ENCODE measurements at regions not wholly inside any gene's neighbourhood (a gene's known extent, or its start where the extent isn't known, plus 50 kb on each side); places are given as distances from the start of the nearest gene placed in this dataset.

DNA sequence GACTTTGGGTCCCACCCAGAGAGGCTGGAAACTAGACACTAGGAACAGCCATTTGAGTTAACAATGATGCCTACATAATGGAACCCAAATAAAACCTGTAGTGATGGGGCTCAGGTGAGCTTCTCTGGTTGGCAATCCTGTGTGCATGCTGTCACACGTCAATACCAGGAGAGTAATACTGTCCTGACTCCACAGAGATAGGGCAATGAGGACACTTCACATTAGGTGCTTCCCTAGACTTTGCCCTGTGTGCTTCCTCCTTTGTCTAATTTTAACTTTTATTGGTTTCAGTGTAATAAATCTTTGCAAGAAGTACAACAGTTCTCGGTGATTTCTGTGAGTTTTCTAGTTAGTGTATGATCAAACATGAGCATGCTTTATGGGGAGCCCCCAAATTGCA is 281.8 kb upstream of the ARRDC4 start:
- H3K27ac ChIP-seq, result no peak overlapping the region
- no peaks in the 10 kb centered on the region for H3K4me1 ChIP-seq
- WGBS, 2 donors, result 77 to 84% methylated on average over 2 of the region's 2 CpGs
- no peaks in the 10 kb centered on the region for H3K9me3 ChIP-seq
- no peaks in the 10 kb centered on the region for H3K36me3 ChIP-seq
- no peak overlapping the region for H3K4me3 ChIP-seq
- TF ChIP-seq, protein P1, sequence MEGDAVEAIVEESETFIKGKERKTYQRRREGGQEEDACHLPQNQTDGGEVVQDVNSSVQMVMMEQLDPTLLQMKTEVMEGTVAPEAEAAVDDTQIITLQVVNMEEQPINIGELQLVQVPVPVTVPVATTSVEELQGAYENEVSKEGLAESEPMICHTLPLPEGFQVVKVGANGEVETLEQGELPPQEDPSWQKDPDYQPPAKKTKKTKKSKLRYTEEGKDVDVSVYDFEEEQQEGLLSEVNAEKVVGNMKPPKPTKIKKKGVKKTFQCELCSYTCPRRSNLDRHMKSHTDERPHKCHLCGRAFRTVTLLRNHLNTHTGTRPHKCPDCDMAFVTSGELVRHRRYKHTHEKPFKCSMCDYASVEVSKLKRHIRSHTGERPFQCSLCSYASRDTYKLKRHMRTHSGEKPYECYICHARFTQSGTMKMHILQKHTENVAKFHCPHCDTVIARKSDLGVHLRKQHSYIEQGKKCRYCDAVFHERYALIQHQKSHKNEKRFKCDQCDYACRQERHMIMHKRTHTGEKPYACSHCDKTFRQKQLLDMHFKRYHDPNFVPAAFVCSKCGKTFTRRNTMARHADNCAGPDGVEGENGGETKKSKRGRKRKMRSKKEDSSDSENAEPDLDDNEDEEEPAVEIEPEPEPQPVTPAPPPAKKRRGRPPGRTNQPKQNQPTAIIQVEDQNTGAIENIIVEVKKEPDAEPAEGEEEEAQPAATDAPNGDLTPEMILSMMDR (IDR thresholded peaks at IDR 0.05), result no peak
- TF ChIP-seq POLR2A (IDR thresholded peaks at IDR 0.05), result no peak
- no peak for TF ChIP-seq EP300 (IDR thresholded peaks at IDR 0.05)
- H3K27me3 ChIP-seq, result no peaks in the 10 kb centered on the region
- DNase-seq (ENCODE audit: low spot score in 2 of 2), result no peak

- no peak for DNase-seq (ENCODE audit: low spot score in 2 of 2)
- TF ChIP-seq, protein P1 (IDR thresholded peaks at IDR 0.05), result no peak
- TF ChIP-seq POLR2A (IDR thresholded peaks at IDR 0.05), result no peak
- TF ChIP-seq EP300 (IDR thresholded peaks at IDR 0.05), result no peak
- H3K36me3 ChIP-seq, result no peaks in the 10 kb centered on the region
- H3K27me3 ChIP-seq, result no peaks in the 10 kb centered on the region
- no peak overlapping the region for H3K4me3 ChIP-seq
- WGBS, 2 donors, result 57 to 72% methylated on average over 6 of the region's 6 CpGs
- no peaks in the 10 kb centered on the region for H3K4me1 ChIP-seq
- no peaks in the 10 kb centered on the region for H3K9me3 ChIP-seq
- no peak overlapping the region for H3K27ac ChIP-seq
Measured at GRCh38 chr15:97679106-97679688, 281.3 kb upstream of the ARRDC4 start.

DNA sequence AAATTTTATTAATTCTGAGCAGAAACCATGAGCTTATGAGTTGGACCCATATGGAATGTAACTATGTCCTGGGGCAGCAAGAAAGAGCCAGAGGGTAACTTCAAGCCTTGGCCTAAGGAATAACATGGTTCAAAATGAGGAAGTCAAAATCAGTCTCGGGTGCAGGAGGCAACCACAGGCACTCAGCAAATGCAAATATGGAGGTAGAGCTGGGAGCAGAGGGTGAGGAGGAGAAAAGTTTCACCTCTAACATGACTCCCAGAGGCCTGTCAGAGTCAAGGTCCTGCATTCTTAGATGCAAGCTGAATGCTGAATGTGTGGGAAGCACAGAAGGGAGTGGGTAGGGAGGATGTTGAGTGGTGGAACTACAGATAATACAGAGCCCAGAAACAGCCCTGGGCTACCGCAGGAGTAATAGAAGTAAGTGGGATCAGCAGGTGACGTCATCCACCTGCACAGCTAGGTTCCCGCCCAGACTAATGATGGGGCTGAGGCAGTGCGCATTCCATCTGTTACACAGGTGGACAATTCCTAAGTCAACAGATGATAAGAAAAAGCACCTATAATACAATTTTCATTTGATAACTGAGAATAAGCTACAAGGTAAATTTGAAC is 279.8 kb upstream of the ARRDC4 start:
- Histone ChIP-seq H3K4me3 (no peak overlapping the region), H3K9me3 (no peaks in the 10 kb centered on the region), H3K36me3 (no peaks in the 10 kb centered on the region), H3K27me3 (no peaks in the 10 kb centered on the region), H3K4me1 (no peaks in the 10 kb centered on the region), H3K27ac (no peak overlapping the region)
- no peak for TF ChIP-seq EP300 (IDR thresholded peaks at IDR 0.05)
- no peak for TF ChIP-seq POLR2A (IDR thresholded peaks at IDR 0.05)
- TF ChIP-seq, protein P1 (IDR thresholded peaks at IDR 0.05), result no peak
- WGBS, 2 donors, result 90 to 93% methylated on average over 5 of the region's 5 CpGs
- DNase-seq (ENCODE audit: low spot score in 2 of 2), result no peak

- WGBS, 2 donors, result 63% methylated on average over 3 of the region's 3 CpGs
- Histone ChIP-seq H3K27ac (no peak overlapping the region), H3K36me3 (no peaks in the 10 kb centered on the region), H3K9me3 (no peaks in the 10 kb centered on the region), H3K4me1 (no peaks in the 10 kb centered on the region), H3K27me3 (no peaks in the 10 kb centered on the region), H3K4me3 (no peak overlapping the region)
- TF ChIP-seq, protein P1 (IDR thresholded peaks at IDR 0.05), result no peak
- TF ChIP-seq POLR2A (IDR thresholded peaks at IDR 0.05), result no peak
- no peak for TF ChIP-seq EP300 (IDR thresholded peaks at IDR 0.05)
- no peak for DNase-seq (ENCODE audit: low spot score in 2 of 2)
Measured at GRCh38 chr15:97683831-97684230, 276.7 kb upstream of the ARRDC4 start.

GRCh38 chr15:97684249-97684648 is 276.3 kb upstream of the ARRDC4 start:
- Histone ChIP-seq H3K9me3 (no peaks in the 10 kb centered on the region), H3K36me3 (no peaks in the 10 kb centered on the region), H3K4me1 (no peaks in the 10 kb centered on the region), H3K4me3 (no peak overlapping the region), H3K27ac (no peak overlapping the region), H3K27me3 (no peaks in the 10 kb centered on the region)
- TF ChIP-seq EP300 (IDR thresholded peaks at IDR 0.05) (no peak), POLR2A (IDR thresholded peaks at IDR 0.05) (no peak)
- TF ChIP-seq, protein P1 (IDR thresholded peaks at IDR 0.05), result no peak
- DNase-seq (ENCODE audit: low spot score in 2 of 2), result no peak
- WGBS, 2 donors, result 41 to 43% methylated on average over 6 of the region's 6 CpGs

All from tibial nerve (tissue), 4 donors.